SK-N-SH (cell line): ENCODE measurements at regions not wholly inside any gene's neighbourhood (a gene's known extent, or its start where the extent isn't known, plus 50 kb on each side); places are given as distances from the start of the nearest gene placed in this dataset.

ENCODE experiments used
- CTCF ChIA-PET: fragments of 300-600, 350-600 bp; formaldehyde crosslinking; extraction: SDS; loops from one replicate; lab custom pipeline; 2021; lab: Yijun Ruan, JAX
- POLR2A ChIA-PET: fragments of 350-600 bp; sonication (Branson Sonifier 250); formaldehyde crosslinking; extraction: SDS; loops from one replicate; lab custom pipeline; 2020; ENCODE audit warnings: antibody characterized with exemption, inconsistent platforms; lab: Yijun Ruan, JAX
- DNase-seq: peaks from one replicate; pipeline ENCODE4 v3.0.0; 2012
- H2AFZ ChIP-seq: fragments of 200-600 bp; sonication (generic); 2 replicates; pipeline ENCODE4 v1.8.1; 2016; ENCODE audit warnings: antibody characterized with exemption, mild to moderate bottlenecking, low read depth
- H3F3A ChIP-seq: fragments of 200-600 bp; sonication (generic); replicated peaks from 2 replicates; pipeline ENCODE3; 2016; ENCODE audit warnings: antibody characterized with exemption, mild to moderate bottlenecking; ENCODE audit not compliant: insufficient read depth
- H3K27ac ChIP-seq, 2 experiments: fragments of 200-500 bp in 1 of 2; fragments of 200-600 bp in 1 of 2; sonication (Bioruptor generic) in 1 of 2; sonication (generic), shearing (Covaris generic) in 1 of 2; 2 replicates each; pipeline versions ENCODE4 v1.5.1 to v1.6.1; 2014 to 2016; ENCODE audit warnings: low read depth in 2 of 2, inconsistent platforms in 1 of 2, low read length in 1 of 2, mild to moderate bottlenecking in 1 of 2, mixed read lengths in 1 of 2
- H3K27me3 ChIP-seq: fragments of 200-600 bp; sonication (generic), shearing (Covaris generic); 2 replicates; pipeline ENCODE4 v1.6.1; 2016; ENCODE audit warnings: mixed run types; ENCODE audit not compliant: insufficient read depth
- H3K36me3 ChIP-seq, 2 experiments: fragments of 200-500 bp in 1 of 2; fragments of 200-600 bp in 1 of 2; sonication (Bioruptor generic) in 1 of 2; sonication (generic) in 1 of 2; replicated peaks in 1 of 2; 2 replicates each; pipeline versions ENCODE3 to v1.5.1; 2014 to 2016; ENCODE audit warnings: low read length in 1 of 2, mild to moderate bottlenecking in 1 of 2; ENCODE audit not compliant: insufficient read depth in 2 of 2, control insufficient read depth in 1 of 2
- H3K4me1 ChIP-seq, 2 experiments: fragments of 200-500 bp in 1 of 2; fragments of 200-600 bp in 1 of 2; sonication (Bioruptor generic) in 1 of 2; sonication (generic), shearing (Covaris generic) in 1 of 2; 2 replicates each; pipeline versions ENCODE4 v1.5.1 to v1.6.1; 2014 to 2016; ENCODE audit warnings: low read depth in 1 of 2, low read length in 1 of 2, mixed run types in 1 of 2; ENCODE audit not compliant: insufficient read depth in 2 of 2, control insufficient read depth in 1 of 2
- H3K4me2 ChIP-seq: fragments of 200-600 bp; sonication (generic), shearing (Covaris generic); 2 replicates; pipeline ENCODE4 v1.6.1; 2017; ENCODE audit warnings: mixed run types
- H3K4me3 ChIP-seq, 2 experiments: fragments of 200-500 bp in 1 of 2; fragments of 200-600 bp in 1 of 2; sonication (Bioruptor generic) in 1 of 2; sonication (generic), shearing (Covaris generic) in 1 of 2; 2 replicates each; pipeline versions ENCODE4 v1.5.1 to v1.8.1; 2014 to 2016; ENCODE audit warnings: low read depth in 2 of 2, inconsistent platforms in 1 of 2, low read length in 1 of 2, mild to moderate bottlenecking in 1 of 2, mixed read lengths in 1 of 2, moderate library complexity in 1 of 2
- H3K79me2 ChIP-seq: fragments of 200-600 bp; sonication (generic); 2 replicates; pipeline ENCODE4 v1.8.1; 2017; ENCODE audit warnings: mild to moderate bottlenecking; ENCODE audit not compliant: insufficient read depth
- H3K9ac ChIP-seq: fragments of 200-600 bp; sonication (generic); 2 replicates; pipeline ENCODE4 v1.6.1; 2017; ENCODE audit warnings: mixed run types
- H3K9me2 ChIP-seq: fragments of 200-600 bp; sonication (generic); 2 replicates; pipeline ENCODE4 v1.6.1; 2017; ENCODE audit warnings: mixed run types
- H3K9me3 ChIP-seq: fragments of 200-600 bp; sonication (generic); 2 replicates; pipeline ENCODE4 v1.6.1; 2017; ENCODE audit warnings: mixed run types, mild to moderate bottlenecking, moderate library complexity
- H4K20me1 ChIP-seq: fragments of 200-600 bp; sonication (generic); 2 replicates; pipeline ENCODE4 v1.6.1; 2017; ENCODE audit warnings: mild to moderate bottlenecking, mixed run types; ENCODE audit not compliant: insufficient read depth
- CHD2 ChIP-seq: fragments of 150-350 bp; IDR thresholded peaks from 2 replicates; pipeline ENCODE4 v1.6.1; 2018; ENCODE audit warnings: low read length; ENCODE audit not compliant: partially characterized antibody
- EP300 ChIP-seq, 2 experiments: IDR thresholded peaks; 2 replicates each; pipeline versions ENCODE4 v1.4.0 to v1.6.1; 2012; ENCODE audit warnings: borderline replicate concordance in 1 of 2, low read depth in 1 of 2, low read length in 1 of 2
- FOXJ3 ChIP-seq: sonication (generic); formaldehyde crosslinking; IDR thresholded peaks from 2 replicates; pipeline ENCODE4 v1.5.1; 2020; ENCODE audit warnings: mild to moderate bottlenecking, missing genetic modification reagents
- FOXM1 ChIP-seq: IDR thresholded peaks from 2 replicates; pipeline ENCODE4 v1.4.0; 2012; ENCODE audit warnings: low read depth, mild to moderate bottlenecking
- GABPA ChIP-seq: IDR thresholded peaks from 2 replicates; pipeline ENCODE4 v1.4.0; 2012; ENCODE audit warnings: low read depth, mild to moderate bottlenecking
- GATA2 ChIP-seq: sonication (generic); formaldehyde crosslinking; IDR thresholded peaks from 2 replicates; pipeline ENCODE4 v1.5.0; 2020; ENCODE audit warnings: mild to moderate bottlenecking, missing genetic modification reagents
- JUND ChIP-seq: IDR thresholded peaks from 2 replicates; pipeline ENCODE4 v1.4.0; 2012
- MEF2A ChIP-seq: IDR thresholded peaks from 2 replicates; pipeline ENCODE4 v1.4.0; 2012; ENCODE audit warnings: low read depth, borderline replicate concordance
- POLR2AphosphoS5 ChIP-seq: IDR thresholded peaks from 2 replicates; pipeline ENCODE4 v1.6.1; 2012; ENCODE audit warnings: low read depth, low read length
- RCOR1 ChIP-seq: fragments of 150-350 bp; IDR thresholded peaks from 2 replicates; pipeline ENCODE4 v1.6.1; 2017; ENCODE audit warnings: antibody characterized with exemption, low read length
- TCF12 ChIP-seq: IDR thresholded peaks from 2 replicates; pipeline ENCODE4 v1.4.0; 2012
- TEAD4 ChIP-seq: IDR thresholded peaks from 2 replicates; pipeline ENCODE4 v1.4.0; 2012; ENCODE audit warnings: mild to moderate bottlenecking, borderline replicate concordance; ENCODE audit not compliant: insufficient read depth
- YY1 ChIP-seq: IDR thresholded peaks from 2 replicates; pipeline ENCODE4 v1.4.0; 2012; ENCODE audit warnings: low read depth, mild to moderate bottlenecking
- WGBS: methylation state at CpG from one replicate; pipeline ENCODE4 v1.1.6; 2017; ENCODE audit warnings: low lambda C conversion rate; 5-methylcytosine and 5-hydroxymethylcytosine counted together
- TF ChIP-seq, protein P1 (sequence below): fragments of 150-350 bp; IDR thresholded peaks from 2 replicates; pipeline ENCODE4 v1.6.1; 2016; ENCODE audit warnings: mild to moderate bottlenecking, low read depth, low read length
- TF ChIP-seq, protein P2 (sequence below): IDR thresholded peaks from 2 replicates; pipeline ENCODE4 v1.4.0; 2012; ENCODE audit warnings: low read depth, borderline replicate concordance
- TF ChIP-seq, protein P3 (sequence below): fragments of 150-350 bp; IDR thresholded peaks from 2 replicates; pipeline ENCODE4 v1.6.1; 2017; ENCODE audit warnings: antibody characterized with exemption, low read length, low read depth, borderline replicate concordance

DNA sequence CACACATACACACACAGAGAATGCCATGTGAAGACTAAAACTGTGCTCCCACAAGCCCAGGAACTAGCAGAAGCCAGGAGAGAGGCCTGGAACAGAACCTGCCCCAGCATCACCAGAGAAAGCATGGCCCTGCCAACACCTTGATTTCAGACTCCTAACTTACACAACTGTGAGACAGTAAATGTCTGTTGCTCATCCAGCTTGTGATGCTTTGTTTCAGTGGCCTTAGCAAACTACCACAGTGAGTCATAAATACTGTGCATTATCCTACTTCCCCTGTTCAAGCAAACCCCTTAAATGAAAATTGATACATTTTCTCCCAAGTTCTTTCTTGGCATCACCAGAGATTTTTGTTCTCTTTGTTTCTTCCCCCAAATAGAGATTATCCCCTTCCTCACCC, 1539.4 kb upstream of the TENM4 start:
- Histone ChIP-seq H3K36me3 (no peaks in the 10 kb centered on the region), H3K27me3 (no peaks in the 10 kb centered on the region), H3K4me3 (no peak overlapping the region), H3K9me3 (no peaks in the 10 kb centered on the region), H2AFZ (no peak overlapping the region), H3K4me2 (no peak overlapping the region), H3K27ac (no peak overlapping the region), H3K9me2 (no peaks in the 10 kb centered on the region), H3K9ac (no peak overlapping the region), H3K79me2 (no peaks in the 10 kb centered on the region), H3K4me1 (no peaks in the 10 kb centered on the region), H3F3A (no peaks in the 10 kb centered on the region), H4K20me1 (no peaks in the 10 kb centered on the region)
- ChIA-PET CTCF (no interaction called here), POLR2A (no interaction called here)
- no peak for TF ChIP-seq FOXJ3 (CRISPR knock-in tag)
- TF ChIP-seq TEAD4: no peak
- TF ChIP-seq CHD2: no peak
- TF ChIP-seq RCOR1: no peak
- TF ChIP-seq, protein P1, sequence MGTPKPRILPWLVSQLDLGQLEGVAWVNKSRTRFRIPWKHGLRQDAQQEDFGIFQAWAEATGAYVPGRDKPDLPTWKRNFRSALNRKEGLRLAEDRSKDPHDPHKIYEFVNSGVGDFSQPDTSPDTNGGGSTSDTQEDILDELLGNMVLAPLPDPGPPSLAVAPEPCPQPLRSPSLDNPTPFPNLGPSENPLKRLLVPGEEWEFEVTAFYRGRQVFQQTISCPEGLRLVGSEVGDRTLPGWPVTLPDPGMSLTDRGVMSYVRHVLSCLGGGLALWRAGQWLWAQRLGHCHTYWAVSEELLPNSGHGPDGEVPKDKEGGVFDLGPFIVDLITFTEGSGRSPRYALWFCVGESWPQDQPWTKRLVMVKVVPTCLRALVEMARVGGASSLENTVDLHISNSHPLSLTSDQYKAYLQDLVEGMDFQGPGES: no peak
- TF ChIP-seq, protein P2, sequence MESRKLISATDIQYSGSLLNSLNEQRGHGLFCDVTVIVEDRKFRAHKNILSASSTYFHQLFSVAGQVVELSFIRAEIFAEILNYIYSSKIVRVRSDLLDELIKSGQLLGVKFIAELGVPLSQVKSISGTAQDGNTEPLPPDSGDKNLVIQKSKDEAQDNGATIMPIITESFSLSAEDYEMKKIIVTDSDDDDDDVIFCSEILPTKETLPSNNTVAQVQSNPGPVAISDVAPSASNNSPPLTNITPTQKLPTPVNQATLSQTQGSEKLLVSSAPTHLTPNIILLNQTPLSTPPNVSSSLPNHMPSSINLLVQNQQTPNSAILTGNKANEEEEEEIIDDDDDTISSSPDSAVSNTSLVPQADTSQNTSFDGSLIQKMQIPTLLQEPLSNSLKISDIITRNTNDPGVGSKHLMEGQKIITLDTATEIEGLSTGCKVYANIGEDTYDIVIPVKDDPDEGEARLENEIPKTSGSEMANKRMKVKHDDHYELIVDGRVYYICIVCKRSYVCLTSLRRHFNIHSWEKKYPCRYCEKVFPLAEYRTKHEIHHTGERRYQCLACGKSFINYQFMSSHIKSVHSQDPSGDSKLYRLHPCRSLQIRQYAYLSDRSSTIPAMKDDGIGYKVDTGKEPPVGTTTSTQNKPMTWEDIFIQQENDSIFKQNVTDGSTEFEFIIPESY: no peak
- DNase-seq: no peak

DNA sequence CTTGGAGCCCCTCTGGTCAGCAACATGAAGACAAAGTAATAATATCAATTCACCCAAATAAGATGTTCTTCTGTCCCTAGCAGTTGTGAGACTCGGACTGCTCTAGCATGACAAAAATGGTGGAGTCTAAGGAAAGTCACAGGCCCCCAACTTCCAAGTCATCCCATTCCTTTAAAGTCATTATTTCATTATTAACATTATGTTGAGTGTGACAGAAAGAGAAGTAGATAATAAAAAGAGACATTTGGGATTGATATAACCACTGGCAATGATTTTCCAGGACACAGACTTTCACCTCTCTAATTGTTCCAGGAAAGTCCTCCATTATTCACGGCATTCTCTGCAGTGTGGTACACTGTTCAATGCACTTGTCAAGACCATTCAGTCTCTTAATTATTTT, 1533.0 kb upstream of the TENM4 start:
- Histone ChIP-seq H4K20me1 (no peaks in the 10 kb centered on the region), H3F3A (no peaks in the 10 kb centered on the region), H3K27me3 (no peaks in the 10 kb centered on the region), H3K9me3 (no peaks in the 10 kb centered on the region), H3K36me3 (no peaks in the 10 kb centered on the region), H3K79me2 (no peaks in the 10 kb centered on the region), H3K27ac (no peak overlapping the region), H2AFZ (no peak overlapping the region), H3K4me1 (no peaks in the 10 kb centered on the region), H3K9ac (no peak overlapping the region), H3K9me2 (no peaks in the 10 kb centered on the region), H3K4me2 (no peak overlapping the region), H3K4me3 (no peak overlapping the region)
- TF ChIP-seq POLR2AphosphoS5: no peak
- TF ChIP-seq GATA2 (CRISPR knock-in tag): no peak
- TF ChIP-seq GABPA: no peak
- TF ChIP-seq, protein P3, sequence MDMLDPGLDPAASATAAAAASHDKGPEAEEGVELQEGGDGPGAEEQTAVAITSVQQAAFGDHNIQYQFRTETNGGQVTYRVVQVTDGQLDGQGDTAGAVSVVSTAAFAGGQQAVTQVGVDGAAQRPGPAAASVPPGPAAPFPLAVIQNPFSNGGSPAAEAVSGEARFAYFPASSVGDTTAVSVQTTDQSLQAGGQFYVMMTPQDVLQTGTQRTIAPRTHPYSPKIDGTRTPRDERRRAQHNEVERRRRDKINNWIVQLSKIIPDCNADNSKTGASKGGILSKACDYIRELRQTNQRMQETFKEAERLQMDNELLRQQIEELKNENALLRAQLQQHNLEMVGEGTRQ: no peak
- TF ChIP-seq EP300 (IDR thresholded peaks at IDR 0.05; ENCODE audit: borderline replicate concordance in 1 of 2, low read depth in 1 of 2, low read length in 1 of 2): no peak
- no peak for TF ChIP-seq MEF2A
- no peak for TF ChIP-seq FOXM1
- no peak for TF ChIP-seq YY1
- TF ChIP-seq JUND: no peak
- no peak for TF ChIP-seq TCF12
- DNase-seq: no peak
- 27% methylated on average over 2 of the region's 2 CpGs for WGBS
- POLR2A ChIA-PET: no interaction called here
- CTCF ChIA-PET: interaction anchor here (1.5 kb wide), 1 partner anchor 22 kb away, joined by 4 read pairs; no protein-coding TSS in a partner anchor
